A549 (cell line): ENCODE measurements at regions not wholly inside any gene's neighbourhood (a gene's known extent, or its start where the extent isn't known, plus 50 kb on each side); places are given as distances from the start of the nearest gene placed in this dataset.

ENCODE experiments used
- ATAC-seq, 2 experiments: fragments of 200-7000 bp in 1 of 2; fragments of >200 bp in 1 of 2; cut with Nextera tagmentation in 1 of 2; cut with Tn5 transposase in 1 of 2; 3 replicates each; pipeline versions ENCODE4 v1.8.0 to v1.9.1; 2018 to 2020; ENCODE audit warnings: mild to moderate bottlenecking in 1 of 2, moderate library complexity in 1 of 2
- CTCF ChIA-PET: fragments of 300-600 bp; sonication (Branson Sonifier 250); formaldehyde crosslinking; extraction: SDS; loops from one replicate; lab custom pipeline; 2021; ENCODE audit warnings: antibody characterized with exemption, inconsistent platforms; lab: Yijun Ruan, JAX
- POLR2A ChIA-PET: fragments of 350-600 bp; formaldehyde crosslinking; extraction: SDS; loops from one replicate; lab custom pipeline; 2021; ENCODE audit warnings: antibody characterized with exemption, inconsistent platforms; lab: Yijun Ruan, JAX
- DNase-seq, 2 experiments: peaks; one replicate each; pipeline versions ENCODE4 v3.0.0 to v3.0.0-alpha.2; 2011 to 2016; ENCODE audit warnings: low read depth in 1 of 2, low spot score in 1 of 2
- FAIRE-seq: peaks from 2 replicates; lab custom pipeline; 2011; peaks lifted over from hg19 to GRCh38; lab: Jason Lieb, UNC
- H3K27ac ChIP-seq, 2 experiments: fragments of >200 bp; sonication (Bioruptor Twin); formaldehyde crosslinking; 3 replicates each; pipeline ENCODE4 v1.5.1; 2016 to 2017
- H3K4me1 ChIP-seq: fragments of >200 bp; sonication (Bioruptor Twin); formaldehyde crosslinking; 3 replicates; pipeline ENCODE4 v1.6.1; 2016
- H3K4me2 ChIP-seq: fragments of >200 bp; sonication (Bioruptor Twin); formaldehyde crosslinking; 3 replicates; pipeline ENCODE4 v1.6.1; 2016
- H3K4me3 ChIP-seq: fragments of >200 bp; sonication (Bioruptor Twin); formaldehyde crosslinking; 3 replicates; pipeline ENCODE4 v1.5.1; 2016
- H3K9me3 ChIP-seq: fragments of >200 bp; sonication (Bioruptor Twin); formaldehyde crosslinking; 3 replicates; pipeline ENCODE4 v1.6.1; 2016
- CBX2 ChIP-seq: fragments of 200-600 bp; sonication (generic); IDR thresholded peaks from 2 replicates; pipeline ENCODE4 v1.6.1; 2016; ENCODE audit warnings: low read depth, mild to moderate bottlenecking, borderline replicate concordance
- CEBPB ChIP-seq, 2 experiments: fragments of >200 bp in 1 of 2; sonication (Bioruptor Twin) in 1 of 2; formaldehyde crosslinking in 1 of 2; IDR thresholded peaks; 2 replicates each; pipeline ENCODE4 v1.6.1; 2012 to 2016
- CHD2 ChIP-seq: fragments of 150-350 bp; IDR thresholded peaks from 2 replicates; pipeline ENCODE4 v1.6.1; 2014; ENCODE audit warnings: low read length; ENCODE audit not compliant: partially characterized antibody
- CHD4 ChIP-seq: fragments of 200-600 bp; sonication (generic); IDR thresholded peaks from 2 replicates; pipeline ENCODE4 v1.6.1; 2016; ENCODE audit warnings: antibody characterized with exemption, mild to moderate bottlenecking, borderline replicate concordance
- CTCF ChIP-seq: fragments of >200 bp; sonication (Bioruptor Twin); formaldehyde crosslinking; IDR thresholded peaks from 3 replicates; pipeline ENCODE4 v1.5.1; 2016
- E2F6 ChIP-seq: IDR thresholded peaks from 2 replicates; pipeline ENCODE4 v1.6.1; 2012; ENCODE audit warnings: low read depth, borderline replicate concordance
- EHF ChIP-seq: fragments of 250-450 bp; sonication (Bioruptor Pico); IDR thresholded peaks from 2 replicates; pipeline ENCODE4 v1.5.0; 2020; ENCODE audit warnings: mild to moderate bottlenecking
- EP300 ChIP-seq, 2 experiments: fragments of >200 bp; sonication (Bioruptor Twin); formaldehyde crosslinking; IDR thresholded peaks; 2 replicates in 1 of 2; 3 replicates in 1 of 2; pipeline ENCODE4 v1.6.1; 2016 to 2017
- ESRRA ChIP-seq: fragments of 150-350 bp; IDR thresholded peaks from 2 replicates; pipeline ENCODE4 v1.6.1; 2014; ENCODE audit warnings: mild to moderate bottlenecking, low read length, borderline replicate concordance
- FOXS1 ChIP-seq: fragments of 250-450 bp; sonication (Bioruptor Pico); IDR thresholded peaks from 2 replicates; pipeline ENCODE4 v1.5.0; 2020; ENCODE audit warnings: mild to moderate bottlenecking, moderate library complexity
- GATA3 ChIP-seq: IDR thresholded peaks from 2 replicates; pipeline ENCODE4 v1.6.1; 2012; ENCODE audit warnings: borderline replicate concordance
- HDAC2 ChIP-seq: fragments of 200-600 bp; sonication (generic); IDR thresholded peaks from 2 replicates; pipeline ENCODE4 v1.6.1; 2016
- HEYL ChIP-seq: fragments of 250-450 bp; sonication (Bioruptor Pico); IDR thresholded peaks from 2 replicates; pipeline ENCODE4 v1.8.0; 2021; ENCODE audit warnings: mild to moderate bottlenecking, moderate library complexity
- HOXA7 ChIP-seq: fragments of 250-450 bp; sonication (Bioruptor Pico); IDR thresholded peaks from 2 replicates; pipeline ENCODE4 v1.5.0; 2020; ENCODE audit warnings: mild to moderate bottlenecking, moderate library complexity
- HOXB5 ChIP-seq: fragments of 250-450 bp; sonication (Bioruptor Pico); IDR thresholded peaks from 2 replicates; pipeline ENCODE4 v1.5.0; 2020; ENCODE audit warnings: mild to moderate bottlenecking, moderate library complexity
- KDM5A ChIP-seq: fragments of 200-600 bp; sonication (generic); IDR thresholded peaks from 2 replicates; pipeline ENCODE4 v1.6.1; 2016; ENCODE audit warnings: antibody characterized with exemption, mild to moderate bottlenecking
- MAX ChIP-seq: IDR thresholded peaks from 2 replicates; pipeline ENCODE4 v1.6.1; 2012
- MAZ ChIP-seq: fragments of 150-350 bp; IDR thresholded peaks from 2 replicates; pipeline ENCODE4 v1.6.1; 2014; ENCODE audit warnings: antibody characterized with exemption, low read depth, low read length, borderline replicate concordance
- MYC ChIP-seq: IDR thresholded peaks from 2 replicates; pipeline ENCODE4 v1.6.1; 2012; ENCODE audit warnings: mild to moderate bottlenecking, inconsistent platforms, low read length, improper control_type of control experiment, borderline replicate concordance
- NFE2L2 ChIP-seq: fragments of 150-350 bp; conservative IDR thresholded peaks from 2 replicates; pipeline ENCODE4 v1.6.1; 2014; ENCODE audit warnings: low read length
- NPAS2 ChIP-seq: fragments of 250-450 bp; sonication (Bioruptor Pico); IDR thresholded peaks from 2 replicates; pipeline ENCODE4 v1.8.0; 2022; ENCODE audit warnings: mild to moderate bottlenecking, moderate library complexity, borderline replicate concordance
- PBX3 ChIP-seq: IDR thresholded peaks from 2 replicates; pipeline ENCODE4 v1.6.1; 2012
- POLR2A ChIP-seq: IDR thresholded peaks from 2 replicates; pipeline ENCODE4 v1.6.1; 2012; ENCODE audit warnings: mild to moderate bottlenecking, low read length
- RARB ChIP-seq: fragments of 250-450 bp; sonication (Bioruptor Pico); IDR thresholded peaks from 2 replicates; pipeline ENCODE4 v1.8.0; 2021; ENCODE audit warnings: mild to moderate bottlenecking, moderate library complexity
- RCOR1 ChIP-seq: fragments of 150-350 bp; IDR thresholded peaks from 2 replicates; pipeline ENCODE4 v1.6.1; 2014; ENCODE audit warnings: antibody characterized with exemption, low read length, low read depth
- TP53 ChIP-seq: fragments of 250-450 bp; sonication (Bioruptor Pico); IDR thresholded peaks from 2 replicates; pipeline ENCODE4 v1.5.0; 2021; ENCODE audit warnings: mild to moderate bottlenecking, moderate library complexity
- ZC3H11A ChIP-seq: fragments of 450-650 bp; IDR thresholded peaks from 2 replicates; pipeline ENCODE4 v1.6.1; 2014; ENCODE audit warnings: antibody characterized with exemption, mild to moderate bottlenecking
- ZFP36 ChIP-seq: fragments of 450-650 bp; IDR thresholded peaks from 2 replicates; pipeline ENCODE4 v1.6.1; 2014; ENCODE audit warnings: borderline replicate concordance; ENCODE audit not compliant: partially characterized antibody
- ZSCAN20 ChIP-seq: fragments of 250-450 bp; sonication (Bioruptor Pico); IDR thresholded peaks from 2 replicates; pipeline ENCODE4 v1.8.0; 2022; ENCODE audit warnings: mild to moderate bottlenecking, moderate library complexity
- WGBS: methylation state at CpG from one replicate; pipeline ENCODE4 v1.1.6; 2017; ENCODE audit errors: missing lambda C conversion rate; 5-methylcytosine and 5-hydroxymethylcytosine counted together
- TF ChIP-seq, protein P1 (sequence below): fragments of 250-450 bp; sonication (Bioruptor Pico); IDR thresholded peaks from 2 replicates; pipeline ENCODE4 v1.5.0; 2020; ENCODE audit warnings: low read depth, mild to moderate bottlenecking, moderate library complexity
- TF ChIP-seq, protein P2 (sequence below): fragments of >200 bp; sonication (Bioruptor Twin); formaldehyde crosslinking; IDR thresholded peaks from 3 replicates; pipeline ENCODE4 v1.6.1; 2016

- ChIA-PET CTCF (no interaction called here), POLR2A (no interaction called here)
- ATAC-seq: no peak
- TF ChIP-seq, protein P1, sequence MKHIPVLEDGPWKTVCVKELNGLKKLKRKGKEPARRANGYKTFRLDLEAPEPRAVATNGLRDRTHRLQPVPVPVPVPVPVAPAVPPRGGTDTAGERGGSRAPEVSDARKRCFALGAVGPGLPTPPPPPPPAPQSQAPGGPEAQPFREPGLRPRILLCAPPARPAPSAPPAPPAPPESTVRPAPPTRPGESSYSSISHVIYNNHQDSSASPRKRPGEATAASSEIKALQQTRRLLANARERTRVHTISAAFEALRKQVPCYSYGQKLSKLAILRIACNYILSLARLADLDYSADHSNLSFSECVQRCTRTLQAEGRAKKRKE: no peak
- TF ChIP-seq HOXB5 (CRISPR knock-in tag) (no peak), HOXA7 (CRISPR knock-in tag) (no peak), CHD4 (no peak), HDAC2 (no peak), NFE2L2 (no peak), RCOR1 (no peak), KDM5A (no peak), MAX (no peak), HEYL (no peak), CBX2 (no peak), FOXS1 (no peak), EP300 (IDR thresholded peaks at IDR 0.05) (no peak), CTCF (no peak)
- TF ChIP-seq, all 56 proteins: peak for 0
- Histone ChIP-seq H3K4me1 (no peaks in the 10 kb centered on the region), H3K27ac (no peak overlapping the region), H3K9me3 (no peaks in the 10 kb centered on the region), H3K4me3 (no peak overlapping the region), H3K4me2 (no peak overlapping the region)
- FAIRE-seq (no peak), DNase-seq (no peak)
- 17% methylated on average over 4 of the region's 4 CpGs for WGBS
Measured at GRCh38 chr4:181846934-181847333, 396.3 kb upstream of the TENM3 start.

DNA sequence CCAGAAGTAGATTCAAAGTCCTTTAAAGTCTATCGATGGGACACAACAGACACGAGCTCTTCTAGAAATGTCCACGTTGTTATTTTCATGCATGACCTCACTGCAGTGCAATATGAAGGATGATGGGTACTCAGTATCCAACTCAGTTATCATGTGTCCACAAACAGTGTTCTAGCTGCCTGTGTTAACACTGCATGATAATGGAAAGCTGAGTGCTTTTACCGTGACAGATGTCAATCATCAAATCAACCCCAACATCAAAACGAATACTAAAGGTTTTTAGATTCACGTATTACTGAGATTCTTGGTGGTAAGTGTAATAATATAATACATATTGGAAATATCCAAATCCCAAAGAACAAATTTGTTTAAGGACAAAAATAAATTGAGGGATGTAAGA, 394.8 kb upstream of the TENM3 start:
- no peak overlapping the region for H3K4me3 ChIP-seq
- FAIRE-seq: no peak
- TF ChIP-seq ZSCAN20 (CRISPR knock-in tag) (no peak), CHD2 (no peak), ZC3H11A (no peak), EHF (CRISPR knock-in tag) (no peak), RARB (CRISPR knock-in tag) (no peak), MAZ (no peak), POLR2A (no peak), ESRRA (no peak), GATA3 (no peak), HOXB5 (CRISPR knock-in tag) (no peak), E2F6 (no peak), PBX3 (no peak), MYC (no peak), NPAS2 (CRISPR knock-in tag) (no peak), HOXA7 (CRISPR knock-in tag) (no peak), TP53 (no peak), CEBPB (IDR thresholded peaks at IDR 0.05) (no peak), ZFP36 (no peak)
- TF ChIP-seq, protein P1: no peak
- TF ChIP-seq, protein P2, sequence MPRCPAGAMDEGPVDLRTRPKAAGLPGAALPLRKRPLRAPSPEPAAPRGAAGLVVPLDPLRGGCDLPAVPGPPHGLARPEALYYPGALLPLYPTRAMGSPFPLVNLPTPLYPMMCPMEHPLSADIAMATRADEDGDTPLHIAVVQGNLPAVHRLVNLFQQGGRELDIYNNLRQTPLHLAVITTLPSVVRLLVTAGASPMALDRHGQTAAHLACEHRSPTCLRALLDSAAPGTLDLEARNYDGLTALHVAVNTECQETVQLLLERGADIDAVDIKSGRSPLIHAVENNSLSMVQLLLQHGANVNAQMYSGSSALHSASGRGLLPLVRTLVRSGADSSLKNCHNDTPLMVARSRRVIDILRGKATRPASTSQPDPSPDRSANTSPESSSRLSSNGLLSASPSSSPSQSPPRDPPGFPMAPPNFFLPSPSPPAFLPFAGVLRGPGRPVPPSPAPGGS: no peak
- ChIA-PET CTCF (no interaction called here), POLR2A (no interaction called here)
- no peak overlapping the region for H3K4me2 ChIP-seq
- 3% methylated on average over 6 of the region's 6 CpGs for WGBS
- no peaks in the 10 kb centered on the region for H3K4me1 ChIP-seq
- ATAC-seq: no peak
- H3K27ac ChIP-seq: no peak overlapping the region
- no peaks in the 10 kb centered on the region for H3K9me3 ChIP-seq
- DNase-seq: no peak
